Fibroblast of skin of scalp (primary cell): ENCODE measurements at regions not wholly inside any gene's neighbourhood (a gene's known extent, or its start where the extent isn't known, plus 50 kb on each side); places are given as distances from the start of the nearest gene placed in this dataset.

ENCODE experiments used
- DNase-seq: peaks from one replicate; pipeline ENCODE4 v3.0.0-alpha.2; 2013

- DNase-seq: peak; percentile 82
These were observed 57.3 kb upstream of the PLSCR4 start for GRCh38 chr3:146308222-146308621.

- no peak for DNase-seq
These were observed 56.5 kb upstream of the PLSCR4 start for GRCh38 chr3:146307456-146307725.

GRCh38 chr3:146306656-146307455, 56.0 kb upstream of the PLSCR4 start:
- DNase-seq: no peak

GRCh38 chr3:146305808-146306423, 55.0 kb upstream of the PLSCR4 start:
- DNase-seq: no peak

- no peak for DNase-seq
These were observed 49.9 kb upstream of the PLSCR4 start for GRCh38 chr3:146300768-146301167.
